ENCODE measurements at regions not wholly inside any gene's neighbourhood (a gene's known extent, or its start where the extent isn't known, plus 50 kb on each side); places are given as distances from the start of the nearest gene placed in this dataset.
"Not testable (repeated sequence)": the region's sequence is repeated elsewhere in the genome, so short reads cannot be mapped to it uniquely, and the experiment has no call there.

GRCh38 chr12:131399000-131399399 is 311.9 kb upstream of the SFSWAP start:
- DNase-seq = no peak

DNA sequence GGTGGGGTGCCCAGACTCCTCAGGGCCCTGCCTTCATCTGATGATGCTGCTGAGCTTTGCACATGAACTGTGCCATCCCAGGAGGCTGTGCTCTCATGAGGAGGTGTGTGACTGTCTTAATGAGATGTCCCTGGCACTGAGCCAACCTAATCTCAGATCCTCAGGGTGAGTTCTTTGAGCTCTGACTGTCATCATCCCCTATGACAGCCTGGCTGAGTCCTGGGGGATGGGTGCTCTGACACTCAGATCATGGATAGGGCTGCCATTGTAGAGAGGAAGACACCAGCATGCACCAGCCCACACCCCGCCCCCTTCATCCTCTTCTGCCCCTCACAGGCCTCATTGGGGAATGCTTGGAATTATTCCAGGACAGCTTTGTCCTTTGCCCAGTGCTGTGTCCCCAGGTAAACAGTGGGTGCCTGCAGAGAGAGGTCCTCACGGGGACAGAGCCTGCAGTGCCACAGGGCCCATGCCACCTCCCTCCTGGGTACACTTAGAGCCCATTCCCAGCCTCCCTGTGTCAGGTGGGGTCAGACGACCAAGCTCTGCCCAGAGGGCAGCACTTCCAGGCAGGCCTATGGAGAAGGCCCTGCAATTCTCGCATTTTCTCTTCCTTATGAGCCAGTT is 310.1 kb upstream of the SFSWAP start:
- not testable (repeated sequence) for DNase-seq

- DNase-seq = not testable (repeated sequence)
These were observed 308.8 kb upstream of the SFSWAP start for GRCh38 chr12:131401907-131402633.

DNA sequence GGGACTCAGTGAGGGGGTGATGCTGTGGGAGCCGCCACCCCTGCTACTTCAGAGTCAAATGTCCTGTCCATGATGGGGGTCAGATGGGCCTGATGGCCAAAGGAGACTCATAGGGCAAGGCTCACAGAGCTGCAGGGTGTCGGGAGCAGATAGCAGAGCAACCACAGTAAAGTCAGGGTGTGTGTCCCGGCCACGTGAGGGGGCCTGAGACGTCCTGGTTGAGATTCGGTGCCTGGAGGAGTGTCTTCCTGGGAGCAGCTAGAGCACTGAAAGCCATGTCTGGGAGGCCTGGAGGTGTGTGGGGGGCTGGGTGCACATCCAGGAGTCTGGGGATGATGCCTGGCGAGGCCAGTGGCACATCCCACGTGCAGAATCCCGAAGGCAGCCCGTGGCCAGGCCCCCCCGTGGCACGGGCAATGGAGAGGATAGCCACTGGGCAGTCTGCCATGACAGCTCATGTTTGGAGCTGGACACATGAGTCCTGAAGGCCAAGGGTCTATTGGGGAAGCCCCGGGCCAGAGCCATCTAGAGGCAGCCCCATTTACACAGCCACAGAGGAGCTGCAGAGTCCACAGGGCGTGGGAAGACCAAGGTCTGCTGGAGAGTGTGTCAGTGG is 308.0 kb upstream of the SFSWAP start:
- DNase-seq = no peak

DNA sequence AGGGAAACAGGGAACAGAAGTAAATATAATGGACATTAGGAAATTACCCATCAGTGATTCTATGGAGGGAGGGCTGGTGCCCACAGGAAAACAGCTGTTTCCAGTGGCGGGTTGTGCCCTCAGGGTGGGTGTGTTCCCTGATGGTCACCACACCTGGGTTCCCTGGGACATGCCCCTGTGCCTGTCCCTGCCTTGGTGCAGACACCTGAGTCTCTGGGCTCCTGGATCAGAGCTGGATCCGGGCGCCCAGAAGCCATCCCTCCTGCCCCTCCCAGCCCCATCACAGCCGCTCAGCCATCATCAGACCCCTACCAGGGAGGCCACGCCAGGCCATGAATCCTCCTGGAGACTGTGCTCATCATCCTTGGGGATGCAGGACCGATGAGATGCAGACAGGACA is 307.2 kb upstream of the SFSWAP start:
- DNase-seq = no peak

GRCh38 chr12:131404705-131405104 is 306.2 kb upstream of the SFSWAP start:
- DNase-seq = no peak

DNA sequence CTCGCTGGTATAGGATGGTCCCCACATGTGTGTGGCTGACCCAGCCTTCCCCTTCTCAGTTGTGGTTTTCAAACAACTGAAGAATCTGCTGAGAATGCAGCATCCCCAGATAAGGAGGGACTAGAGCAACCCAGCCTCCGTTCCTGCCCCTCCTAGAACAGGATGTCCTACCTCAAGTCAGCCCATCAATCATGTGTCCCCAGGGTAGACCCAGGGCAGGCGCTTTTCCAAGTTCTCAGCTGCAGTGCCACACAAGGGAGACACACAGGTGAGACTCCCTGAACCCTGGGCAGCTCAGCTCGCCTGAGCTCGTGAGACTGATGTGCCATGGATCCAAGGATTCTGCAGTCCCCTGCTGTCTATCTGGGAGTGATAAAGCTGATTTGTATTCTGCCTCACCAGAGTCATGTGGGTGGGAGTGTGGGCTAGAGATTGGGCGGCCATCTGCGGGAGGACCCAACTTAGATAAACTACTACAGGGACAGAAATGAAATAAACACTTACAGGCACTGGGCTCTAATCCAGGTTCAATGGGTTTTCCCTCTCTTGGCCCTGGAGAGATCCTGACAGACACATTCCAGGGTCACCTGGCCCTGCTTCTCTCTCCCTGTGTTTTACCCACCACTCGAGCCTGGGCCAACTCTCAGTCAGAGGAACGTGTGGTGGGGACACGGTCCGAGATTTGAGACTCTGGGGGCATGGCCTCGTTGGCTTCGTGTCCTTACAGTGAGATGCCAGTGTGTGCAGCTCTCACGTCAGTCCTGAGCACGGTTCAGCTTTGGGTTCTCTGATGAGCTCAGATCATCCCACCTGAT is 303.5 kb upstream of the SFSWAP start:
- no peak for DNase-seq

- DNase-seq = no peak
These were observed 302.9 kb upstream of the SFSWAP start for GRCh38 chr12:131408036-131408365.

GRCh38 chr12:131408484-131408883 is 302.4 kb upstream of the SFSWAP start:
- DNase-seq = no peak

DNA sequence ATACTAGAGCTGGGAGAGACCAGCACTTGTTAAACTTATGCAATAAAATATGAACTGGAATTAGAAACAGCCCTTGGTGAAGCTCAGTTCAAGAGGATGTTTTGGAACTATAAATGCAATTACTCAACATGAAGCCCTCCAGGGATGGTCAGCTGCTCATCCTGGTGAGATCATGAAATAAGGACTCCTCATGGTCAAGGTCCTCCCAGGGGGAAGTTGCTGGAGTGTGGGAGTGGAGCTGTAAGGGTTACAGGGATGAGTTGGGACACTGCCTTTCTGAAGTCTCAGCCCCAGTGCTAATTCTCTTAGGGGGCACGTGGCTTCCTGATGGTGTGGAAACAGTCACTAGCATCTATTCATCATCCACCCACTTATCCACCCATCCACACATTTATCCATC is 301.7 kb upstream of the SFSWAP start:
- no peak for DNase-seq

GRCh38 chr12:131411827-131412226 is 299.1 kb upstream of the SFSWAP start:
- not testable (repeated sequence) for DNase-seq

- no peak for DNase-seq
These were observed 297.9 kb upstream of the SFSWAP start for GRCh38 chr12:131413006-131413405.

DNA sequence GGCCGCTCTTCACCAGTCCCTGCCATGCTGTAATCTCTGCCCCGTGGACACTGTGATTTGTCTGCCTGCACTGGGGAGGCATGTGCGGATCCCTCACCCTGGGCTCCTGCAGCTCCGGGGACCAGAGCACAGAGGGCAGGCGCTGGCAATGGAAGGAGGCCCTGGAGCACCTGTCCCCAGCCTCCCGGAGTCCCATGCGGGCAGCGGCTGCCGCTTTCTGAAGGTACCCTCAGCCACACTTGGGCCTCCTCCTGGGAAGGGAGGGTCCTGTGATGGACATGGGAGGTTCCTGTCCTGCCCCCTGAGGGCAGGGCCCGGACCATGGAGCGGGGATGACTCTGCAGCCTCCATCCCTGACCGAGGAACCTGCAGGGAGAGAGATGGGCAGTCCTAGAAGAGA is 297.4 kb upstream of the SFSWAP start:
- no peak for DNase-seq

GRCh38 chr12:131414155-131414922 is 296.6 kb upstream of the SFSWAP start:
- DNase-seq = not testable (repeated sequence)

GRCh38 chr12:131415781-131416180 is 295.1 kb upstream of the SFSWAP start:
- DNase-seq = peak; percentile 32

DNA sequence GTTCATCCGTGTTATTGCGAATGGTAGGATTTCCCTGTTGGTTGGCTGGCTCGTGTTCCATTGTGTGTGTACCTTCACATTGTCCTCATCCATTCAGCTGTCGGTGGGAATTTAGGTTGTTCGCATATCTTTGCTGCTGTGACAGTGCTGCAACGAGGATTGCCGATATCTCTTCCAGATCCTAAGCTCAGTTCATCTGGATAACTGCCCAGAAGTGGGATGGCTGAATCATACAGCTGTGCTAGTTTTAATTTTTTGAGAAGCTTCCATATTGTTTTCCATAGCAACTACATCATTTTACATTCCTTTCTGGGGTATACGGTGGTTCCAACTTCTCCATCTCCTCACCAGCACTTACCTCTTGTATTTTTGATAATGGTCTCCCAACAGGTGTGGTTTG is 292.8 kb upstream of the SFSWAP start:
- DNase-seq = no peak

DNA sequence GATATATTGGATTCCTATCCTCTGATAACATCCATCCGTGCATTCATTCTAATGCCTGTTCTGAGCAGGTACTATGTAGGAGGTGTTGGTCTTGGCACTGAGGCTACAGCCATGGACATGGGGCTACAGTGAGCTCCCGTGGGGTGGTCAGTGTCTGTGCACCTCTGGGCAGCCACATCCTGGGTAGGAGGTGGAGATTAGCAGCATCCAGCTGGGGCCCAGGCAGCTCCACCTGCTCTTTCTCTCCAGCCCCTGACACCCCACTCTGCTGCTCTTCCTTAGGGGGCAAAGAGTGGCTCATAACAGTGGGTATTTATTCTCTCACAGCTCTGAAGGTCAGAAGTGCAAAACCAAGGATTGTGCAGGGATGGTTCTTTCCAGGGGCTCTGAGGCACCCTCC is 292.0 kb upstream of the SFSWAP start:
- no peak for DNase-seq

DNA sequence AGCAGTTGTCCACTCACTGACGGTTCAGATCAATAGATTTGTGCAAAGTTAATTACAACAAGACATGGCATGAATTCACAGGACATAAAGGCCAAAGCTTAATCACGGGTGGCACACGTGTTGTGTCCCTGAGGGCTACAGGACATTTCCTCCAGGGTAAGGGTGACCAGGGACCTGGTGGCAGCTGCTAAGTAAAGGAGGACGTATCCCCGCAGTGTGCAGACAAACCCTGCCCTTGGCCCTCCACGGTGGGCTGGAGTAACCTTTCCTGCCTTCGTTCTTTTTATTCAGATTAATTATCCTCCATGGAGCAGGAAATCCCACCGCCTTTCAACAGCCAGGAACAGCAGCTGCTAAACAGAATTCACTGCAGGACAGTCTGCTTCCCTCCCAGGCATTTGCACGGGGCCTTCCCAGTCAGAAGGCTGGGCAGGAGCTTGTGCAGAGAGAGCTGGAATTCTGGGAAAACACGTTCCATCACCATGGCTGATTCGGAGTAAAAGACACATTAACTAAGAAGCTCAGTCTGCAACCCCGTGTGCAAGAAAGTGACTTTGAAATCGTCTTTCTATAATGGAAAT is 289.9 kb upstream of the SFSWAP start:
- DNase-seq = no peak

GRCh38 chr12:131421509-131422186 is 289.2 kb upstream of the SFSWAP start:
- no peak for DNase-seq

DNA sequence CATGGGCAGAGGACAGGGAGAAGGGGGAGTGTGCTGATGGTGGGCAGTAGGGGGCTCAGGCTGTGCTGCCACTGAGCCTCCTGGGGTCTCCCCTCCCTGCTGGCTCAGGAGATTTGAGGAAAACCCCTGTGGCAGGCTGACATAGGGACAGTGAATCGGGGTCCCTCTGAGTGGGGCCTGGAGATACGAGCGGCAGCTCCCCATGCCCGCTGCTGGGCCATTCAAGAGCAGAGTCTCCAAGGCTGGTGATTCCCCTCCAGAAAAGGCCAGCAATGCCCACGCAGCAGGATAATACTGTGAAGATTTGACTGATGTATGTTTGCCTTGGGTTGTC is 288.7 kb upstream of the SFSWAP start:
- no peak for DNase-seq

DNA sequence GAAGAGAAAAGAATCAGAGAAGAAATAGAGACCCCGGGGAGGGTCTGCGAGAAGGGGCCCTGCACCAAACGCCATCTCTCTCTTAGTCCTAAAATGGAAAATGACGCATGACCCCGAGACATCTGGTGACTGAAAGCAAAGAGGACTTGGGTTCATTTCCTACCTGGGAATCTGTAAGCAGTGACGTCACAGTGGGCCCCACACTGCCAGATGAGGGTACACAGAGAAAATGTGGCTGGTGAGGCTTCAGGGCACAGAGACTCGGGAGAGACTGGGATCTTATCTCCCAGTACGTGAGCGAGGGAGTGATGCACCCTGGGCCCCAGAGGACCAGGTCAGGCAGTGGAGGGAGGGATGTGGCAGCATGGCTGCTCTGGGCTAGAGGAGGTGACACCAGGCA is 288.1 kb upstream of the SFSWAP start:
- DNase-seq = no peak

GRCh38 chr12:131424270-131424669 is 286.6 kb upstream of the SFSWAP start:
- DNase-seq = no peak
